Mammary epithelial cell (primary cell): ENCODE measurements at regions not wholly inside any gene's neighbourhood (a gene's known extent, or its start where the extent isn't known, plus 50 kb on each side); places are given as distances from the start of the nearest gene placed in this dataset.

ENCODE experiments used
- CTCF ChIP-seq, 2 donors: IDR thresholded peaks in 1 of 2; conservative IDR thresholded peaks in 1 of 2; 2 replicates each; pipeline ENCODE4 v1.5.1; 2011 to 2012; ENCODE audit warnings: inconsistent platforms in 2 of 2, low read length in 2 of 2, mild to moderate bottlenecking in 2 of 2, control low read depth in 1 of 2, low read depth in 1 of 2; ENCODE audit not compliant: insufficient read depth in 1 of 2; ENCODE audit errors: extremely low read depth in 1 of 2
- EZH2 ChIP-seq: IDR thresholded peaks from 2 replicates; pipeline ENCODE4 v1.6.1; 2012; ENCODE audit warnings: low read length, inconsistent platforms, borderline replicate concordance

DNA sequence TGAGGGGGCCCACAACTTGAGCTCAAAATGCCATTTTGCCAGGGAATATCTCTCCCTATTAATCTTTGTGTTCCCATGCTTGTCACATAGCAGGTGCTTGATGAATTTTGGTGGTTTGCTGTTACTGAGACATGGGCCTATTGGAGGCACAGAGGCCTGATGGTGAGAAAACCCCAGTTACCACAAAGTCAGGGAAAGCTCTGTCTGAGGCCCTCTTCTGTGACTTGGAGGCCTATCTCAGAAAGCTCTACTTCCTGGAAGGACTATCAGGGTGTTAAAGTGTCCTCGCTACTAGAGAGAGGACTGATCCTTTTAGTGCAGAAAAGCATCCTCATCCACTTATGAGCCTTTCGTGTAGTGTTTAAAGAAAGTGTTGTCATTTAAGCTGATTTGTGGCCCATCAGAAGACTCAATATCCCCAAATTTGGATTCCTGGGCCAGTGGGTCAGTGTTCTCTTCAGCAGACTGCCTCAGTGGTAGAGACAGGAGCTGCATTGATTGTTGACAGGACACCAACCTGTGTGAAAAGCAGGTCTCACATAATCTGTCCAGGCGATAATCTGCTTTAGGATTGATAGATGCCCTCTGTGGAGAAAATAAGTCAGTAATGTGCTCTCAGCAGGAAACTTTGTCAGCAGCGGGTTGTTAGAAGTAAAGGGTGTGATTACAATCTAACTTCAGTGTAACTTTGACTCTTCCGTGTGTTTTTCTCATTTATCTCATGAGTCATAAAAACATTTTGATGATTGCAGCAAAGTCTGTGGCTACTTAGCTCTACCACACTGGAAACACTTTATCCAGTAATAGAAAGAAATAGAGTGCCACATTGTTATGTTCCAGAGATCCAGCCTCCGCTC lies 121.0 kb downstream of the AKAP11 start:
- TF ChIP-seq CTCF (conservative IDR thresholded peaks at IDR 0.05 in 1 of 2, IDR thresholded peaks at IDR 0.05 in 1 of 2; ENCODE audit: extremely low read depth in 1 of 2, insufficient read depth in 1 of 2, low read depth in 1 of 2, low read length in 2 of 2) (no peak), EZH2 (no peak)
